ENCODE measurements at regions not wholly inside any gene's neighbourhood (a gene's known extent, or its start where the extent isn't known, plus 50 kb on each side); places are given as distances from the start of the nearest gene placed in this dataset.

- ATAC-seq, result no peak
These were observed 520.5 kb downstream of the TDRD15 start for GRCh38 chr2:21644266-21644665.

- ATAC-seq, result no peak
These were observed 522.6 kb downstream of the TDRD15 start for GRCh38 chr2:21646345-21646744.

GRCh38 chr2:21650569-21650968 lies 526.8 kb downstream of the TDRD15 start:
- no peak for ATAC-seq

- ATAC-seq, result no peak
These were observed 531.4 kb downstream of the TDRD15 start for GRCh38 chr2:21655136-21655535.

DNA sequence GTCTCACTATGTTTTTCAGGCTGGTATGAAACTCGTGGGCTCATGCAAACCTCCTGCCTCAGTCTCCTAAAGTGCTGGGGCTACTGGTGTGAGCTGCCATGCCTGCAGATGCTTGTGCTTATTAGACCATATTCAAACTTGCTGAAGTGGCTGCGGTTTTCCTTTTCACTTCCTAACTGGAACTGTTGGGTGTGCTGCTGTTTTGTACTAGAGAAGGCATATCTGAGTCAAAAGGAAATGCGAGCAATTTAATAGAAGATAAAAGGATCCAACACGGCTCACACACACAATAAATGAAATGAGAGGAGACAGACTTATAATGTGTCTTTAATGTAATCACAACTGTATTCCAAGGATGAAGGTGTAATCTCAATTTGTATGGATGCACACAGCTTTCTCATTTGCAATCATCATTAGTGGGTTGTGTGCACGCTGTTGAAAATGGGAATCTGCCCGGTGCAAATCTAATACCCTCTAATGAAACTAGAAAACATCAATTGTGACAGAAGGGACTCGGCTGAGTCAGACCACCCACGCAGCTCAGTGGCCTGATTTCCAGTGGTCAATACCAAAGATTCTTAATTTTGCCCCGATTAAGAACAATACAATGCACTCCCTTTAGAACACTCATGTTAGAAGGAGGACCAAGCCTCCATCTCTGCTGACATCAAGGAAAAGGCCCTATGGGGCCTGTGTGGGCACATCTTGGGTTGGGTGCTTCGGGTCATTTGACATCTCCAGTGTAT lies 532.7 kb downstream of the TDRD15 start:
- ATAC-seq, result no peak

DNA sequence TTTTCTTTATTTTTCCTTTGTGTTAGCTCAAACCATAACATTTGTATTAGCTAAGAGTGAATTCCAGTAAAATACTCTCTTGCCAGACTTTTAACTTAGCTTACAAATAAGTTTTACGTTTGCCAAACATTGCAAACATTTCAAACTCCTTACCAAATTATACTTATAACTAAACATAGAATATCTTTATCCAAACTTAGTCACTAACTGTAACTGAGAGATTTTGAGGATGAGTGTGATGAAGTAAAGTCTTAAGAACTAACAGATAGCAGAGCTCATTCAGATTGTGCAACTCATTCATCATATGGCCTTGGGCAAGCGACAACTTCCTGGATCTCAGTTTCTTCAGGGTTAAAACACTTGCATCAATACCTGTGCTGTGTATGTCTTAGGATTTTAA lies 533.7 kb downstream of the TDRD15 start:
- no peak for ATAC-seq

DNA sequence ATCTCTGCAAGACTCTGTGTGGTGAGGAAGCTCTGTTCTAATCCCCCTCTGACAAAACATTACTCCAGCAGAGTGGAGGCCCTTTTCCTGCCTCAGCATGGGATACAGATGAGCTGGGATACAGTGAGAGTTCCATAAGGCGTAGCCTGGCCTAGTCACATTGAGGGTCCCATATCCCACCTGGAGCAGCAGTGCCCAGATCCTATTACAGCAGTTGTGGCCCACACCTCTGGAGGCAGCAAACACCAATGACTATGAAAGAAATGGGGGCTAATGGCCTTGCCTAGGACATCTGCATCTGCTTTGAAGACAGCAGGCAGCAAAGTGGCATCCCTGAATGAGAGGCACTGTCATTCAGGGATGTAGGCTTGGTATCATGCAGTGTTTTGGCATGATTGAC lies 534.5 kb downstream of the TDRD15 start:
- ATAC-seq, result no peak

DNA sequence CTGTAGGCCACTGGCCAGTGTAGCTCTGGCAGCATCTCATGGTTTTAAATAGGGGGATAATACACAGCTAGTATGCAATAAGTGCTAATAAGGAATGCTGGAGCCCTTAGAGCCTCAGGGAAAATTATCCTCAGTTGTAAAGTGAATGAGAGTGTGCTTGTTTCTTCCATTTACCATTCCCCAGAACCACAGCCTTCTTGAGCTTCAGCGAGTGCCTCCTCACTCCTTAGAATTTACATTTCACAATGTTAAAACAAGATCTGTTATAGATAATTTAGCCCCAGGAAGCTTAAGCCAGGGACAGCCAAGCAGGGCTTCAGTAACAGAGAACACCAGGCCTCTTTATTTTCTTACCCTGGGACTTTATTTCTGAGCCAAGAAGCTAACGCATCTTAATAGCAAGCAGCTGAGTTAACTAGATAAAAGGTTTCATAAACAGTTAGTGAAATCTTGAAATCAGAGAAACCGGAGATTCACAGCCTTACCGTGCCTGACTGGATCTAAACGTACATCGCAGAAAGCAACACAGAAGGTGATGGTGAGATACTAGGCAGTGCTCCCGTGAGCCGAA lies 535.2 kb downstream of the TDRD15 start:
- no peak for ATAC-seq

- no peak for ATAC-seq
These were observed 540.3 kb downstream of the TDRD15 start for GRCh38 chr2:21664083-21664482.

DNA sequence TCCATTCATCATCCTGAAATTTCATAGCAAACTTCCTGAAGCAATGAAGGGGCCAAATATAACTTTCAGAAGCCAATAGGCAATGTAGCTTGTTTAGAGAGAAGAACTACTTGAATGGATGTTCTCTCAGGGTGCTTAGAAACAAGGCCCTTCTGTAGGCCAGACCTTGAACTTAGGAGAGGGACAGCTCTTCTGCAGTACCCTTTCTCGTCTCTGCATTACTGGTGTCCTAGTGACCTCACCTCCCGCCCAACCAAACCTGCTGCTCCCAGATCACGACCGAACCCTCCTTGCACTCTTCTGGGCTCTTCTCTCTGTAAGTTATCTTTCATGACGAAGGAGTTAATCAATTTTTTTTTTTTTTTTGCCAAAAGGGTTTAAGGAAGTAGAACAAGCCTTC lies 543.9 kb downstream of the TDRD15 start:
- ATAC-seq, result no peak

GRCh38 chr2:21668078-21668710 lies 544.4 kb downstream of the TDRD15 start:
- no peak for ATAC-seq

DNA sequence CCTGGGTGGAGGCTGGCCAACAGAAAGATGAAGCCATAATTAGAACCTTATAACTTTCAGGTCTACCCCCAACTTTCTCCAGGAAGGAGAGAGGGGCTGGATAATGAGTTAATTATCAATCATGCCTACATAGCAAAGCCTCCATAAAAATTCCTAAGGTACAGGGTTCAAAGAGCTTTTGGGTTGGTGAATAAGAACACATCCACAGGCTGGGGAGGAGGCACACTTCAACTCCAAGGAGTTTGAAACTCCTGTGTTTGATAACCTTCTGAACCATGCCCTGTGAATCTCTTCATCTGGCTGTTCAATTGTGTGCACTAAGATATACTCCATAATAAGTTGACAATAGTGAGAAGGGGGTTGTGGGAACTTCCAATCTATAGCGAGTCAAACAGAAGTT lies 552.3 kb downstream of the TDRD15 start:
- ATAC-seq, result no peak

DNA sequence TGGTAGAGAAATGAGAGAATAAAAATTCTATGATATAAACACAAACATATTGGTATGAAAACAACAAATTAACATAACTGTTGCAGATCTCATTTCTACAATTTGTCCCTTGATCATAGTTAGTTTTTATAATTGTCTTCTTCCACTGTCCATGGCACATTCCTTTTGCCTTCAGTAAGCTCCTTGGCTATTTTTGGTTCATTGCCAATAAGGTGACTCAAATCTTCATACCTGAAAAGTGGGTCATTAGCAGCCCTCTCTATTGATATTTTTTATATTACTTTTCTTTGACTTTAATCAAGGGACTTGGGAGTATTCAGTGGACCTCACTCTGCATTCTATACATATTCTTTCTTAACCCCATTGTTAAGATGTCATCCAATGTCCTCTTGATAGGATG lies 552.9 kb downstream of the TDRD15 start:
- no peak for ATAC-seq

GRCh38 chr2:21683838-21684237 lies 560.1 kb downstream of the TDRD15 start:
- no peak for ATAC-seq

DNA sequence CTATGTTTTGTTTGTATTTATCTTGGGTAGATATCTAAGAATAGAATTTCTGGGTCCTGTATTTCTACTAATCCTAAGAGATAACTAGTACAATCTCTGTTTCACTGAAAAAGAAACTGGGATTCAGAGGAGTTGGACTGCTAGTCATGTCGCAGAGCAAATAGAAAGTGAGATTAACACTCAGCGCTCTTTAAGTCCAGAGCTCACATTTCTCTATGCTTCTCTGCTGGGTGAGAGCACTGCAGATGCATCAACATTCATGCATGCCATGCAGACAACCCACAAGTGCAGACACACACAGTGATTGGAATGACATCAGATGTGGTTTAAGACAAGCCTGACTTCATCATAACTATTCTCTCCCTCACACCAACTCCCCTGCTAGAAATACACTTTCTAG lies 563.8 kb downstream of the TDRD15 start:
- ATAC-seq, result no peak

- ATAC-seq, result no peak
These were observed 566.2 kb downstream of the TDRD15 start for GRCh38 chr2:21690005-21690404.

GRCh38 chr2:21693081-21693480 lies 569.3 kb downstream of the TDRD15 start:
- no peak for ATAC-seq

DNA sequence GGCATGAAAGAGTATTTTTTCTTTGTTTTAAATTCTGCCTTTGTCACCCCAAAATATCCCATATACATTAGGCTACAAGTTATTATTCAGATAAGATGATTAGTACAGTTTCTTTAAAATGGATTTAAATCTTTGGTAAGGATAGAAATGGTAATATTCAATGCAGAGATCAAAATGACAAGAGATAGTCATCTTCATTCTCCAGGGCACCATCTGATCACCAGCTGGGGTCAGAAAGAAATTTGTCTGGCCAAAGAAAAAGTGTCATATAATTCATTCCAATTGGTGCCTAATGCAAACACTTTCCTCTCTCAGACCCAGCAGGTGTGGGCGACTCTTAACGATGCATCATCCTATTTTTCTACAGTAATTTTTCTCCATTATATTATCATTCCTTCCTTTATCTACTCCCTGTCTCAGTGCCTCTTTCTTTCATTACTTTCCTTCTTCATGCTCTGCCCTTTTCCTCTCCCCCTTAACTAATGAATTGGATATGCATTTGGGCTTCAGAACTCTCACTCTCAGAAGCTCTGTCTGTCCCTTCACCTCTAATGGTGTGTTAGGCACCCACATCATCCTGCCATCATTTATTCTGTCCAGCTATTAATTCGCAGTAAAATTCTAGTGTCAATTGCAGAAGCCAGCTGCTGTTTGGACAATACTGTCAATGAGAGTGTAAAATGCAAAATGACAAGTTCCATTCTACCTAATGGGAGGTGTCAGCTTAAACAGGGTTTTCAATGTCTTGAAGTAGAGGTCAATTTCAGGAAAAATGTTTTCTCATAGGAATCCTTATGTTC lies 570.5 kb downstream of the TDRD15 start:
- ATAC-seq, result no peak

GRCh38 chr2:21696900-21697299 lies 573.1 kb downstream of the TDRD15 start:
- ATAC-seq, result no peak

- no peak for ATAC-seq
These were observed 576.9 kb downstream of the TDRD15 start for GRCh38 chr2:21700644-21701043.

GRCh38 chr2:21710031-21710430 lies 586.3 kb downstream of the TDRD15 start:
- no peak for ATAC-seq

DNA sequence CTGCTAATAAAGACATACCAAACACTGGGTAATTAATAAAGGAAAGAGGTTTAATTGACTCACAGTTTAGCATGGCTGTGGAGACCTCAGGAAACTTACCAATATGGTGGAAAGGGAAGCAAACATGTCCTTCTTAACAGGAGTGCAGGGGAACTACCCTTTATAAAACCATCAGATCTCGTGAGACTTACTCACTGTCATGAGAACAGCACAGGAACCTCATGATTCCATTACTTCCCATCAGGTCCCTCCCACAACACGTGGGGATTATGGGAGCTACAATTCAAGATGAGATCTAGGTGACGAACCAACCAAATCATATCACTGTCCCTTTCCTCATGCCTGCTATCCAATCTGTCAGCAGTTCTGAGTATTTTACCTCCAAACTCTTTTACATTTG lies 586.7 kb downstream of the TDRD15 start:
- no peak for ATAC-seq

- no peak for ATAC-seq
These were observed 592.1 kb downstream of the TDRD15 start for GRCh38 chr2:21715887-21716286.

Measured in esophagus mucosa (tissue), 1 donor.